Fibroblast of lung (primary cell): ENCODE measurements at regions not wholly inside any gene's neighbourhood (a gene's known extent, or its start where the extent isn't known, plus 50 kb on each side); places are given as distances from the start of the nearest gene placed in this dataset.
"Not testable (repeated sequence)": the region's sequence is repeated elsewhere in the genome, so short reads cannot be mapped to it uniquely, and the experiment has no call there.

ENCODE experiments used
- DNase-seq, 2 donors: peaks; one replicate each; pipeline versions ENCODE4 v3.0.0 to v3.0.0-alpha.2; 2010; ENCODE audit warnings: low read depth in 2 of 2
- H2AFZ ChIP-seq: 2 replicates; pipeline ENCODE4 v1.5.1; 2012; ENCODE audit warnings: low read length, control low read depth, inconsistent platforms
- H3K27ac ChIP-seq: 2 replicates; pipeline ENCODE4 v1.5.1; 2011; ENCODE audit warnings: low read length, control low read depth; ENCODE audit not compliant: insufficient read depth
- H3K27me3 ChIP-seq: 2 replicates; pipeline ENCODE4 v1.5.1; 2011; ENCODE audit warnings: mild to moderate bottlenecking, low read length; ENCODE audit not compliant: control insufficient read depth, insufficient read depth
- H3K36me3 ChIP-seq: 2 replicates; pipeline ENCODE4 v1.5.1; 2011; ENCODE audit warnings: low read length; ENCODE audit not compliant: control insufficient read depth, insufficient read depth
- H3K4me1 ChIP-seq: 2 replicates; pipeline ENCODE4 v1.5.1; 2011; ENCODE audit warnings: low read length; ENCODE audit not compliant: control insufficient read depth, insufficient read depth; ENCODE audit errors: extremely low read depth
- H3K4me2 ChIP-seq: 2 replicates; pipeline ENCODE4 v1.5.1; 2011; ENCODE audit warnings: low read length, control low read depth; ENCODE audit not compliant: insufficient read depth; ENCODE audit errors: extremely low read depth
- H3K4me3 ChIP-seq, 4 experiments: fragments of 200-600 bp in 1 of 4; sonication (generic) in 1 of 4; replicated peaks in 1 of 4; 2 replicates each; pipeline ENCODE4 v1.5.1; 2011 to 2016; ENCODE audit warnings: low read length in 4 of 4, low read depth in 3 of 4, mild to moderate bottlenecking in 3 of 4, control low read depth in 2 of 4, inconsistent platforms in 1 of 4, mixed read lengths in 1 of 4; ENCODE audit not compliant: insufficient read depth in 1 of 4; ENCODE audit errors: control extremely low read depth in 1 of 4
- H3K79me2 ChIP-seq: 2 replicates; pipeline ENCODE4 v1.5.1; 2012; ENCODE audit warnings: mild to moderate bottlenecking, low read length, inconsistent platforms; ENCODE audit not compliant: control insufficient read depth, insufficient read depth
- H3K9ac ChIP-seq: 2 replicates; pipeline ENCODE4 v1.5.1; 2011; ENCODE audit warnings: mild to moderate bottlenecking, low read length, control low read depth; ENCODE audit not compliant: insufficient read depth
- H3K9me3 ChIP-seq: 2 replicates; pipeline ENCODE4 v1.5.1; 2012; ENCODE audit warnings: low read depth, low read length; ENCODE audit not compliant: control insufficient read depth, insufficient read depth
- H4K20me1 ChIP-seq: 2 replicates; pipeline ENCODE4 v1.5.1; 2011; ENCODE audit warnings: low read length; ENCODE audit not compliant: control insufficient read depth, insufficient read depth; ENCODE audit errors: extremely low read depth
- CTCF ChIP-seq, 2 donors: IDR thresholded peaks in 1 of 2; conservative IDR thresholded peaks in 1 of 2; 1 replicate in 1 of 2; 2 replicates in 1 of 2; pipeline ENCODE4 v1.5.1; 2011 to 2012; ENCODE audit warnings: low read length in 2 of 2, control low read depth in 1 of 2, inconsistent platforms in 1 of 2, low read depth in 1 of 2, mild to moderate bottlenecking in 1 of 2
- EZH2 ChIP-seq: IDR thresholded peaks from 2 replicates; pipeline ENCODE4 v1.5.1; 2012; ENCODE audit warnings: low read length, control low read depth, mild to moderate bottlenecking; ENCODE audit errors: missing control alignments

GRCh38 chr20:48523191-48523995 lies 304.4 kb downstream of the PREX1 start:
- H3K4me1 ChIP-seq, result no peaks in the 10 kb centered on the region
- TF ChIP-seq EZH2, result no peak
- no peak for TF ChIP-seq CTCF (conservative IDR thresholded peaks at IDR 0.05 in 1 of 2, IDR thresholded peaks at IDR 0.05 in 1 of 2; ENCODE audit: low read depth in 1 of 2, low read length in 2 of 2)
- no peaks in the 10 kb centered on the region for H3K79me2 ChIP-seq
- H3K4me2 ChIP-seq, result no peak overlapping the region
- DNase-seq, result peak; percentile 57 to 66
- H3K27me3 ChIP-seq, result no peaks in the 10 kb centered on the region
- no peak overlapping the region for H2AFZ ChIP-seq
- no peaks in the 10 kb centered on the region for H3K36me3 ChIP-seq
- no peaks in the 10 kb centered on the region for H4K20me1 ChIP-seq
- no peak overlapping the region for H3K4me3 ChIP-seq
- H3K27ac ChIP-seq, result no peak overlapping the region
- no peak overlapping the region for H3K9ac ChIP-seq
- H3K9me3 ChIP-seq, result no peaks in the 10 kb centered on the region

GRCh38 chr20:48521121-48521520 lies 306.7 kb downstream of the PREX1 start:
- Histone ChIP-seq H3K4me2 (no peak overlapping the region), H3K36me3 (no peaks in the 10 kb centered on the region), H3K79me2 (no peaks in the 10 kb centered on the region), H2AFZ (no peak overlapping the region), H4K20me1 (no peaks in the 10 kb centered on the region), H3K27me3 (no peaks in the 10 kb centered on the region), H3K4me1 (no peaks in the 10 kb centered on the region), H3K27ac (no peak overlapping the region), H3K4me3 (no peak overlapping the region), H3K9me3 (no peaks in the 10 kb centered on the region), H3K9ac (no peak overlapping the region)
- DNase-seq, result no peak
- TF ChIP-seq CTCF (conservative IDR thresholded peaks at IDR 0.05 in 1 of 2, IDR thresholded peaks at IDR 0.05 in 1 of 2; ENCODE audit: low read depth in 1 of 2, low read length in 2 of 2) (no peak), EZH2 (no peak)

- not testable (repeated sequence) for H3K79me2 ChIP-seq, H3K36me3 ChIP-seq, DNase-seq, H3K4me3 ChIP-seq, H3K4me2 ChIP-seq, H3K27ac ChIP-seq, H3K27me3 ChIP-seq, H2AFZ ChIP-seq, H3K9ac ChIP-seq, H3K4me1 ChIP-seq, H3K9me3 ChIP-seq, H4K20me1 ChIP-seq
These were observed 311.6 kb downstream of the PREX1 start for GRCh38 chr20:48516196-48516595.

- not testable (repeated sequence) for H3K27me3 ChIP-seq, H3K4me2 ChIP-seq, H3K27ac ChIP-seq, H3K4me1 ChIP-seq, H3K9ac ChIP-seq, H3K79me2 ChIP-seq, DNase-seq, H2AFZ ChIP-seq, H3K9me3 ChIP-seq, H4K20me1 ChIP-seq, H3K4me3 ChIP-seq, H3K36me3 ChIP-seq
These were observed 313.2 kb downstream of the PREX1 start for GRCh38 chr20:48514577-48514976.

GRCh38 chr20:48512539-48512938 lies 315.3 kb downstream of the PREX1 start:
- H3K27me3 ChIP-seq, H3K9me3 ChIP-seq, H3K79me2 ChIP-seq, H3K9ac ChIP-seq, H4K20me1 ChIP-seq, H2AFZ ChIP-seq, H3K27ac ChIP-seq, H3K4me3 ChIP-seq, H3K4me2 ChIP-seq, H3K36me3 ChIP-seq, H3K4me1 ChIP-seq, DNase-seq: not testable (repeated sequence)
